Hepatocyte (in vitro differentiated cells): ENCODE measurements at regions not wholly inside any gene's neighbourhood (a gene's known extent, or its start where the extent isn't known, plus 50 kb on each side); places are given as distances from the start of the nearest gene placed in this dataset.

Source experiments
- CTCF ChIP-seq: fragments of 200-600 bp; sonication (generic); IDR thresholded peaks from 2 replicates; pipeline ENCODE4 v1.5.1; 2016; ENCODE audit warnings: antibody characterized with exemption, mild to moderate bottlenecking; ENCODE audit not compliant: poor library complexity
- EZH2 ChIP-seq: fragments of 200-600 bp; sonication (generic); IDR thresholded peaks from 2 replicates; pipeline ENCODE4 v1.6.1; 2016; ENCODE audit warnings: antibody characterized with exemption, mild to moderate bottlenecking, borderline replicate concordance
- EZH2phosphoT487 ChIP-seq: fragments of 200-600 bp; sonication (generic); IDR thresholded peaks from one replicate; pipeline ENCODE4 v1.6.1; 2018; ENCODE audit warnings: antibody characterized with exemption, mild to moderate bottlenecking, low read depth, moderate library complexity; ENCODE audit not compliant: unreplicated experiment, severe bottlenecking

- TF ChIP-seq CTCF (no peak), EZH2 (no peak), EZH2phosphoT487 (no peak)
Measured at GRCh38 chr3:156038869-156039268, 81.5 kb upstream of the KCNAB1 start.
